BJ (cell line): ENCODE measurements at regions not wholly inside any gene's neighbourhood (a gene's known extent, or its start where the extent isn't known, plus 50 kb on each side); places are given as distances from the start of the nearest gene placed in this dataset.
"Not testable (repeated sequence)": the region's sequence is repeated elsewhere in the genome, so short reads cannot be mapped to it uniquely, and the experiment has no call there.

Source experiments
- CTCF ChIA-PET: fragments of 350-600 bp; formaldehyde crosslinking; extraction: SDS; loops from one replicate; lab custom pipeline; 2021; ENCODE audit warnings: antibody characterized with exemption, inconsistent platforms; lab: Yijun Ruan, JAX
- POLR2A ChIA-PET: fragments of 300-600 bp; sonication (Branson Sonifier 250); formaldehyde crosslinking; extraction: SDS; loops from one replicate; lab custom pipeline; 2021; ENCODE audit warnings: antibody characterized with exemption; lab: Charles Lee
- DNase-seq: peaks from one replicate; pipeline ENCODE4 v3.0.0-alpha.2; 2011; ENCODE audit warnings: low read depth
- H3K27me3 ChIP-seq: 2 replicates; pipeline ENCODE4 v1.6.0; 2011; ENCODE audit warnings: low read length; ENCODE audit not compliant: control insufficient read depth, insufficient read depth
- H3K36me3 ChIP-seq: 2 replicates; pipeline ENCODE4 v1.5.1; 2011; ENCODE audit warnings: low read length; ENCODE audit not compliant: control insufficient read depth, insufficient read depth
- H3K4me3 ChIP-seq: 2 replicates; pipeline ENCODE4 v1.5.1; 2011; ENCODE audit warnings: low read depth, mild to moderate bottlenecking, control low read depth, low read length
- TF ChIP-seq, protein P1 (sequence below): IDR thresholded peaks from 2 replicates; pipeline ENCODE4 v1.5.1; 2011; ENCODE audit warnings: low read depth, mild to moderate bottlenecking, control low read depth, inconsistent platforms, low read length, moderate library complexity; ENCODE audit not compliant: insufficient read depth

DNA sequence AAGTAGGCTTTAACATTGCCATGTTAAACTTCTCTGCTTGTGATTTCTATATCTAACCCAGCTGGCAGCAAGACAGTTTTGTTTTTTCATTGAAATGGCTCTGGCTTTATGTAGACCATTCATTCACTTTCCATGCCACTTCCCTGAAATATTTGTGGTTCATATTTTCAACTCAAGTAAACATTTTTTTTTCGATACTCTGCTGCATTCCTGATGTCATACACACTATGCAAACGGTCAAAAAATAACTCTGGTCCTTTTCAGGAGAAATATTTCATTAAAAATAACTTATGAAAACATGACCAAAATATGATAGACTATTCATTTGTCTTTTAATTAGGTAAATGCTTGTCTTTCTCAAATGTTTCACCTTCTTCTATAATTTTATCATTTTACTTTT is 116.3 kb downstream of the USP22 start:
- ChIA-PET CTCF (interaction anchor here (1.3 kb wide), 1 partner anchor 47 kb away, joined by 3 read pairs; no protein-coding TSS in a partner anchor), POLR2A (no interaction called here)
- Histone ChIP-seq H3K27me3 (0 out of 2 replicates have a peak, but pooled peaks cover 3% of the 10 kb centered on the region), H3K36me3 (no peaks in the 10 kb centered on the region), H3K4me3 (no peak overlapping the region)
- TF ChIP-seq, protein P1, sequence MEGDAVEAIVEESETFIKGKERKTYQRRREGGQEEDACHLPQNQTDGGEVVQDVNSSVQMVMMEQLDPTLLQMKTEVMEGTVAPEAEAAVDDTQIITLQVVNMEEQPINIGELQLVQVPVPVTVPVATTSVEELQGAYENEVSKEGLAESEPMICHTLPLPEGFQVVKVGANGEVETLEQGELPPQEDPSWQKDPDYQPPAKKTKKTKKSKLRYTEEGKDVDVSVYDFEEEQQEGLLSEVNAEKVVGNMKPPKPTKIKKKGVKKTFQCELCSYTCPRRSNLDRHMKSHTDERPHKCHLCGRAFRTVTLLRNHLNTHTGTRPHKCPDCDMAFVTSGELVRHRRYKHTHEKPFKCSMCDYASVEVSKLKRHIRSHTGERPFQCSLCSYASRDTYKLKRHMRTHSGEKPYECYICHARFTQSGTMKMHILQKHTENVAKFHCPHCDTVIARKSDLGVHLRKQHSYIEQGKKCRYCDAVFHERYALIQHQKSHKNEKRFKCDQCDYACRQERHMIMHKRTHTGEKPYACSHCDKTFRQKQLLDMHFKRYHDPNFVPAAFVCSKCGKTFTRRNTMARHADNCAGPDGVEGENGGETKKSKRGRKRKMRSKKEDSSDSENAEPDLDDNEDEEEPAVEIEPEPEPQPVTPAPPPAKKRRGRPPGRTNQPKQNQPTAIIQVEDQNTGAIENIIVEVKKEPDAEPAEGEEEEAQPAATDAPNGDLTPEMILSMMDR = no peak
- DNase-seq = no peak

DNA sequence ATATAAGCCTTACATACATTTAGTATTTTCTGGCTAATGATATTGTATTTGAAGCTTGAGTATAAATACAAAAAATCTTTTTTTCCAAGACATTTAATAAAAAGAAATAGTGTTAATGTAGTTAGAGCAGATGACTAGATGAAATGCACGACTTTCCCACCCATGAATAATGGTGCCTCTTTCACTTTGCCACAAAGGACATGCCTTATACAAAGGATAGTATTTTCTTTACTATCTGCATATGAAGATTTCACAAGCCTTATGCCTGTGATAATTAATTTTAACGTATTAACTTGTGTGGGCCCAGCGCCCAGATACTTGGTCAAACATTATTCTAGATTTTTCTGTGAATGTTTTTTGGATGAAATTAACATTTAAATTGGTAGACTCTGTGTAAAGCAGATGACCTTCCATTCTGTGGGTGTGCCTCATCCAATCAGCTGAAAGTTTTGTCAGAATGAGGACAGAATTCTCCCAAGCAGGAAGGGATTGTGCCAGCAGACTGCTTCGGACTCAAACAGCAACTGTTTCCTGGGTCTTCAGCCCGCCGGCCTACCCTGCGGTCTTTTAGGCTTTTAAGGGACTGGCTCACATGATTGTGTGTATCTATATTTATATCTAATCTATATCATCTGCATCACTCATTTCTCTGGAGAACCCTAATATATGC is 115.4 kb downstream of the USP22 start:
- TF ChIP-seq, protein P1 = no peak
- ChIA-PET CTCF (interaction anchor here (1.3 kb wide), 2 partner anchors 18 to 46 kb away, joined by 3 read pairs; no protein-coding TSS in a partner anchor), POLR2A (no interaction called here)
- DNase-seq = no peak
- Histone ChIP-seq H3K4me3 (no peak overlapping the region), H3K27me3 (0 out of 2 replicates have a peak, but pooled peaks cover 3% of the 10 kb centered on the region), H3K36me3 (no peaks in the 10 kb centered on the region)

DNA sequence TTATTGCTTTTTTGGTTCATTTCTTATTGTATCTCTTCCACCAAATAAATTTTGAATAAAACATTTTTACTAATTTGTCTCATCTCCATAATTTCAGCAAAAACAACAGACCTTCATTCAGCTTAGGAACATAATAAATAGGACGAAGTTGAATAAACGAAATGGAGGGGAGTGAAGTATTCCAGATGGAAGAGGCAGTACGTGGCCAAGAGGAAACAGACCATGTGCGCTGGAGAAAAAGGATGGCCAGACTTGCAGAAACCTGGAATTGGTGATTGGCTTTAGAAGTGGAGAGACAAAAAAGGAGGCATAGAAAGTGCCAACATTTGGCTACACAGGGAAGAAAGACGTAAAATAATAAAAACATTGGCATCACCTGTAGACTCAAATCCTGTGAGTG is 113.5 kb downstream of the USP22 start:
- 0 out of 2 replicates have a peak, but pooled peaks cover 3% of the 10 kb centered on the region for H3K27me3 ChIP-seq
- TF ChIP-seq, protein P1 = no peak
- H3K36me3 ChIP-seq = no peaks in the 10 kb centered on the region
- no peak for DNase-seq
- H3K4me3 ChIP-seq = no peak overlapping the region
- POLR2A ChIA-PET = no interaction called here
- CTCF ChIA-PET = no interaction called here

DNA sequence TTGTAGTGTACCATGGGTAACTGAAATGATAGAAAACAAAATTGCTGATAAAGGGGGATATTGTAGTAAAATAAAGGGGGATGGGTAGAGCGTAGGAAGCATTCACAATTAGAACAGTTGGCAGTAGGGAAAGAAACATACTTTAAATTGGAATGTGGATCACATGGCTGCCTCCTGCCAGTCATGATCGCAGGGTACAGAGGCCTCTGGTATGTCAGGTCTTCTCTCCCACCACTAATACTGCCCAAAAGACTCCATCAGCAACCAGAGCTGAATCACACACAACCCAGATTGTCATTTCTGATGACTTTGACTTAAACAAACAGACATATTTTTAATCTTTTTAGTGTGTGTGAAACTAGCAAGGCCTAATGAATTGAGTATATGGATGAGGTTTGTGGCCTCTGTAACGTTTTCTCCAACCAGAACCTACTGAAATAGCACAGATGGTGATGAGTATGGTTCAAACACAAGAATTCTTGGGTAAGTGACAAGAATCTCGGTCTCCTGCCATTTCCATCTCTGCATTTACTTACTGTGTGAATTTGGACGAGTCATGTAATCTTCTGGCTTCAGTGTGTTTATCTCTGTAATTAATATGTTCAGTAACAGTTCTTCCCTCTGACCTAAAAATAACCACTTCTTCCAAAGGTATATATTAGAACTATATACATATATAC is 112.6 kb downstream of the USP22 start:
- ChIA-PET CTCF (no interaction called here), POLR2A (no interaction called here)
- no peak for DNase-seq
- H3K4me3 ChIP-seq = no peak overlapping the region
- 0 out of 2 replicates have a peak, but pooled peaks cover 3% of the 10 kb centered on the region for H3K27me3 ChIP-seq
- no peaks in the 10 kb centered on the region for H3K36me3 ChIP-seq
- TF ChIP-seq, protein P1 = no peak

DNA sequence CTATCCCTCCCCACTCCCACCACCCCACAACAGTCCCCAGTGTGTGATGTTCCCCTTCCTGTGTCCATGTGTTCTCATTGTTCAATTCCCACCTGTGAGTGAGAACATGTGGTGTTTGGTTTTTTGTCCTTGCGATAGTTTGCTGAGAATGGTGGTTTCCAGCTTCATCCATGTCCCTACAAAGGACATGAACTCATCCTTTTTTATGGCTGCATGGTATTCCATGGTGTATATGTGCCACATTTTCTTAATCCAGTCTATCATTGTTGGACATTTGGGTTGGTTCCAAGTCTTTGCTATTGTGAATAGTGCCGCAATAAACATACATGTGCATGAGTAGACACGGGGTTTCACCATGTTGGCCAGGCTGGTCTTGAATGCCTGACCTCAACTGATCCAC is 109.8 kb downstream of the USP22 start:
- DNase-seq, H3K27me3 ChIP-seq, POLR2A ChIA-PET, H3K36me3 ChIP-seq, H3K4me3 ChIP-seq: not testable (repeated sequence)
- CTCF ChIA-PET = interaction anchor here (1.1 kb wide), 1 partner anchor 14 kb away, joined by 3 read pairs; no protein-coding TSS in a partner anchor
